DMS79 (cell line): ENCODE measurements at regions not wholly inside any gene's neighbourhood (a gene's known extent, or its start where the extent isn't known, plus 50 kb on each side); places are given as distances from the start of the nearest gene placed in this dataset.

ENCODE experiments used
- DNase-seq: peaks from one replicate; lab custom pipeline; 2025; lab: John Stamatoyannopoulos, UW

GRCh38 chr2:44879269-44880124 is 62.0 kb upstream of the SIX3 start:
- no peak for DNase-seq

- DNase-seq = no peak
Measured at GRCh38 chr2:44880125-44880483, 61.4 kb upstream of the SIX3 start.

GRCh38 chr2:44881856-44882255 is 59.6 kb upstream of the SIX3 start:
- no peak for DNase-seq

GRCh38 chr2:44883356-44883755 is 58.1 kb upstream of the SIX3 start:
- no peak for DNase-seq

- no peak for DNase-seq
Measured at GRCh38 chr2:44884231-44884630, 57.3 kb upstream of the SIX3 start.

GRCh38 chr2:44884677-44885076 is 56.8 kb upstream of the SIX3 start:
- DNase-seq = no peak

GRCh38 chr2:44886414-44886813 is 55.1 kb upstream of the SIX3 start:
- no peak for DNase-seq

- no peak for DNase-seq
Measured at GRCh38 chr2:44889096-44889495, 52.4 kb upstream of the SIX3 start.
